GM23338 (cell line): ENCODE measurements at regions not wholly inside any gene's neighbourhood (a gene's known extent, or its start where the extent isn't known, plus 50 kb on each side); places are given as distances from the start of the nearest gene placed in this dataset.

ENCODE experiments used
- ATAC-seq: fragments of 200-7000 bp; cut with Tn5 transposase; 3 replicates; pipeline ENCODE4 v1.9.1; 2020
- DNase-seq: peaks from one replicate; pipeline ENCODE4 v3.0.0-alpha.2; 2015; ENCODE audit warnings: low spot score
- H2AFZ ChIP-seq: fragments of 200-600 bp; sonication (generic); 2 replicates; pipeline ENCODE4 v1.8.0; 2016; ENCODE audit warnings: antibody characterized with exemption, mild to moderate bottlenecking, moderate library complexity
- H3F3A ChIP-seq: fragments of 200-600 bp; sonication (generic); replicated peaks from 2 replicates; pipeline ENCODE4 v1.8.0; 2017; ENCODE audit warnings: antibody characterized with exemption, mixed run types, low read depth
- H3K27ac ChIP-seq: fragments of 200-600 bp; sonication (generic); 2 replicates; pipeline ENCODE4 v1.6.1; 2016; ENCODE audit warnings: low read depth
- H3K27me3 ChIP-seq: fragments of 200-600 bp; sonication (generic); 2 replicates; pipeline ENCODE4 v1.8.0; 2016; ENCODE audit warnings: mild to moderate bottlenecking, mixed run types, moderate library complexity; ENCODE audit not compliant: insufficient read depth
- H3K36me3 ChIP-seq: fragments of 200-600 bp; sonication (generic); 2 replicates; pipeline ENCODE4 v1.8.0; 2016; ENCODE audit warnings: mild to moderate bottlenecking; ENCODE audit not compliant: insufficient read depth
- H3K4me1 ChIP-seq: fragments of 200-600 bp; sonication (generic); 2 replicates; pipeline ENCODE4 v1.8.0; 2016; ENCODE audit warnings: mild to moderate bottlenecking, moderate library complexity; ENCODE audit not compliant: insufficient read depth
- H3K4me2 ChIP-seq: fragments of 200-600 bp; sonication (generic); 2 replicates; pipeline ENCODE4 v1.7.1; 2017; ENCODE audit warnings: mixed run types
- H3K4me3 ChIP-seq: fragments of 200-600 bp; sonication (generic); 2 replicates; pipeline ENCODE4 v1.6.1; 2016; ENCODE audit warnings: mixed run types
- H3K79me2 ChIP-seq: fragments of 200-600 bp; sonication (generic); replicated peaks from 2 replicates; pipeline ENCODE4 v1.8.0; 2017; ENCODE audit warnings: mild to moderate bottlenecking; ENCODE audit not compliant: insufficient read depth
- H3K9me2 ChIP-seq: fragments of 200-600 bp; sonication (generic); 2 replicates; pipeline ENCODE4 v1.8.0; 2017; ENCODE audit not compliant: insufficient read depth
- H4K20me1 ChIP-seq: fragments of 200-600 bp; sonication (generic); replicated peaks from 2 replicates; pipeline ENCODE4 v1.8.0; 2017; ENCODE audit warnings: mild to moderate bottlenecking; ENCODE audit not compliant: insufficient read depth
- H3K27ac Mint-ChIP-seq: 2 replicates; pipeline ENCODE4 v1.8.0; 2020; ENCODE audit warnings: inconsistent platforms, mild to moderate bottlenecking, moderate library complexity, mixed read lengths
- H3K27me3 Mint-ChIP-seq: 3 replicates; pipeline ENCODE4 v1.8.0; 2022; ENCODE audit warnings: low read depth, mild to moderate bottlenecking, moderate library complexity, mixed read lengths, inconsistent platforms; ENCODE audit not compliant: insufficient read depth, poor library complexity
- H3K36me3 Mint-ChIP-seq: 3 replicates; pipeline ENCODE4 v1.8.0; 2021; ENCODE audit warnings: low read depth, mild to moderate bottlenecking, inconsistent platforms, moderate library complexity, mixed read lengths
- H3K4me1 Mint-ChIP-seq: 3 replicates; pipeline ENCODE4 v1.8.0; 2020; ENCODE audit warnings: mild to moderate bottlenecking, inconsistent platforms, mixed read lengths
- H3K4me3 Mint-ChIP-seq: 3 replicates; pipeline ENCODE4 v1.8.0; 2021; ENCODE audit warnings: moderate library complexity, mild to moderate bottlenecking, inconsistent platforms, mixed read lengths
- H3K9me3 Mint-ChIP-seq: 3 replicates; pipeline ENCODE4 v1.8.0; 2020; ENCODE audit warnings: moderate library complexity, mild to moderate bottlenecking, inconsistent platforms, mixed read lengths
- CREB1 ChIP-seq: fragments of 250-450 bp; sonication (Bioruptor Pico); IDR thresholded peaks from 2 replicates; pipeline ENCODE4 v1.5.0; 2020; ENCODE audit warnings: low read depth, mild to moderate bottlenecking, moderate library complexity
- EZH2 ChIP-seq: fragments of 200-600 bp; sonication (generic); IDR thresholded peaks from one replicate; pipeline ENCODE4 v1.8.0; 2017; ENCODE audit warnings: antibody characterized with exemption, mild to moderate bottlenecking, low read depth; ENCODE audit not compliant: unreplicated experiment
- REST ChIP-seq: IDR thresholded peaks from one replicate; pipeline ENCODE4 v1.6.1; 2018; ENCODE audit warnings: antibody characterized with exemption; ENCODE audit not compliant: unreplicated experiment
- ZNF114 ChIP-seq: fragments of 250-450 bp; sonication (Bioruptor Pico); IDR thresholded peaks from 2 replicates; pipeline ENCODE4 v1.5.0; 2020; ENCODE audit warnings: mild to moderate bottlenecking, moderate library complexity
- ZNF462 ChIP-seq: fragments of 250-450 bp; sonication (Bioruptor Pico); IDR thresholded peaks from 2 replicates; pipeline ENCODE4 v1.5.0; 2020; ENCODE audit warnings: mild to moderate bottlenecking, moderate library complexity

- Histone ChIP-seq H3K4me2 (no peak overlapping the region), H3K27ac (no peak overlapping the region), H2AFZ (no peak overlapping the region), H3F3A (no peaks in the 10 kb centered on the region), H3K36me3 (no peaks in the 10 kb centered on the region), H3K4me3 (no peak overlapping the region), H3K9me2 (peaks cover 4% of the 10 kb centered on the region; the same call in 1 of the 2 replicates), H3K4me1 (peaks cover 5% of the 10 kb centered on the region; the same call in 1 of the 2 replicates), H3K27me3 (no peaks in the 10 kb centered on the region), H4K20me1 (no peaks in the 10 kb centered on the region), H3K79me2 (no peaks in the 10 kb centered on the region)
- Mint-ChIP-seq H3K27ac (no peak overlapping the region), H3K4me3 (no peak overlapping the region), H3K9me3 (no peaks in the 10 kb centered on the region), H3K27me3 (no peaks in the 10 kb centered on the region), H3K36me3 (no peaks in the 10 kb centered on the region), H3K4me1 (peaks cover 9% of the 10 kb centered on the region)
- ATAC-seq (no peak), DNase-seq (no peak)
- no peak for TF ChIP-seq EZH2
- no peak for TF ChIP-seq ZNF114 (CRISPR knock-in tag)
- TF ChIP-seq ZNF462 (CRISPR knock-in tag): no peak
- TF ChIP-seq CREB1: no peak
Observed at GRCh38 chr2:177073611-177074010, 139.0 kb upstream of the HNRNPA3 start.

- no peak for ATAC-seq
- no peak overlapping the region for H3K4me2 ChIP-seq
- Mint-ChIP-seq H3K4me1 (peaks cover 9% of the 10 kb centered on the region), H3K27me3 (no peaks in the 10 kb centered on the region), H3K4me3 (no peak overlapping the region), H3K27ac (no peak overlapping the region), H3K36me3 (no peaks in the 10 kb centered on the region), H3K9me3 (no peaks in the 10 kb centered on the region)
- no peaks in the 10 kb centered on the region for H4K20me1 ChIP-seq
- DNase-seq: no peak
- H3K9me2 ChIP-seq: peaks cover 4% of the 10 kb centered on the region; the same call in 1 of the 2 replicates
- H3K79me2 ChIP-seq: no peaks in the 10 kb centered on the region
- peaks cover 5% of the 10 kb centered on the region; the same call in 1 of the 2 replicates for H3K4me1 ChIP-seq
- H3K4me3 ChIP-seq: no peak overlapping the region
- H3K27ac ChIP-seq: no peak overlapping the region
- H3K27me3 ChIP-seq: no peaks in the 10 kb centered on the region
- no peaks in the 10 kb centered on the region for H3K36me3 ChIP-seq
- peak overlapping the region; percentile 81 for H2AFZ ChIP-seq
- H3F3A ChIP-seq: no peaks in the 10 kb centered on the region
- TF ChIP-seq REST: no peak
Observed at GRCh38 chr2:177074099-177074710, 138.4 kb upstream of the HNRNPA3 start.
